Dedifferentiated amniotic fluid mesenchymal stem cell (primary cell): ENCODE measurements at regions not wholly inside any gene's neighbourhood (a gene's known extent, or its start where the extent isn't known, plus 50 kb on each side); places are given as distances from the start of the nearest gene placed in this dataset.
"Not testable (repeated sequence)": the region's sequence is repeated elsewhere in the genome, so short reads cannot be mapped to it uniquely, and the experiment has no call there.

Source experiments
- DNase-seq: peaks from one replicate; pipeline ENCODE4 v3.0.0-alpha.2; 2016; ENCODE audit errors: extremely low spot score

- peak; percentile 20 for DNase-seq
These were observed 111.3 kb upstream of the NDUFV2 start for GRCh38 chr18:8991155-8991554.

GRCh38 chr18:8992500-8992899, 110.0 kb upstream of the NDUFV2 start:
- DNase-seq = not testable (repeated sequence)

GRCh38 chr18:8994603-8995002, 107.9 kb upstream of the NDUFV2 start:
- no peak for DNase-seq

GRCh38 chr18:8995096-8995495, 107.4 kb upstream of the NDUFV2 start:
- no peak for DNase-seq

- no peak for DNase-seq
These were observed 105.6 kb upstream of the NDUFV2 start for GRCh38 chr18:8996771-8997432.

GRCh38 chr18:8997634-8998033, 104.9 kb upstream of the NDUFV2 start:
- DNase-seq = no peak

- DNase-seq = peak; percentile 27
These were observed 103.8 kb upstream of the NDUFV2 start for GRCh38 chr18:8998481-8999217.

GRCh38 chr18:8999872-9000271, 102.6 kb upstream of the NDUFV2 start:
- DNase-seq = no peak

GRCh38 chr18:9000733-9001132, 101.8 kb upstream of the NDUFV2 start:
- no peak for DNase-seq

- no peak for DNase-seq
These were observed 101.3 kb upstream of the NDUFV2 start for GRCh38 chr18:9001209-9001608.

- no peak for DNase-seq
These were observed 98.9 kb upstream of the NDUFV2 start for GRCh38 chr18:9003406-9004100.

- DNase-seq = not testable (repeated sequence)
These were observed 98.2 kb upstream of the NDUFV2 start for GRCh38 chr18:9004308-9004707.

- not testable (repeated sequence) for DNase-seq
These were observed 94.8 kb upstream of the NDUFV2 start for GRCh38 chr18:9007700-9008099.

GRCh38 chr18:9008200-9008708, 94.2 kb upstream of the NDUFV2 start:
- no peak for DNase-seq

GRCh38 chr18:9008709-9009635, 93.5 kb upstream of the NDUFV2 start:
- DNase-seq = no peak

GRCh38 chr18:9009703-9010488, 92.6 kb upstream of the NDUFV2 start:
- DNase-seq = no peak

GRCh38 chr18:9011431-9011830, 91.1 kb upstream of the NDUFV2 start:
- DNase-seq = no peak

- DNase-seq = no peak
These were observed 88.5 kb upstream of the NDUFV2 start for GRCh38 chr18:9013926-9014373.

GRCh38 chr18:9015689-9016088, 86.8 kb upstream of the NDUFV2 start:
- no peak for DNase-seq

GRCh38 chr18:9016633-9017166, 85.8 kb upstream of the NDUFV2 start:
- peak; percentile 50 for DNase-seq
